ENCODE measurements at regions not wholly inside any gene's neighbourhood (a gene's known extent, or its start where the extent isn't known, plus 50 kb on each side); places are given as distances from the start of the nearest gene placed in this dataset.

- TF ChIP-seq CTCF (IDR thresholded peaks at IDR 0.05 in 8 of 11, conservative IDR thresholded peaks at IDR 0.05 in 3 of 11) (no peak), POLR2A (IDR thresholded peaks at IDR 0.05) (no peak)
Measured at GRCh38 chr9:786405-786804, 55.1 kb upstream of the DMRT1 start.
